Lower leg skin (tissue), 3 donors: ENCODE measurements at regions not wholly inside any gene's neighbourhood (a gene's known extent, or its start where the extent isn't known, plus 50 kb on each side); places are given as distances from the start of the nearest gene placed in this dataset.

Experiments
- CTCF ChIP-seq, 3 donors: fragments of 450-650 bp; IDR thresholded peaks; one replicate each; pipeline ENCODE4 v1.5.1; 2016; ENCODE audit warnings: antibody characterized with exemption in 3 of 3, mild to moderate bottlenecking in 3 of 3, moderate library complexity in 2 of 3
- POLR2A ChIP-seq, 2 donors: fragments of 450-650 bp; IDR thresholded peaks; one replicate each; pipeline ENCODE4 v1.6.1; 2016 to 2017; ENCODE audit warnings: antibody characterized with exemption in 2 of 2, mild to moderate bottlenecking in 1 of 2, moderate library complexity in 1 of 2

- TF ChIP-seq CTCF (IDR thresholded peaks at IDR 0.05) (no peak), POLR2A (IDR thresholded peaks at IDR 0.05) (no peak)
These were observed 304.6 kb upstream of the FAM78B start for GRCh38 chr1:166471359-166471758.
